Thyroid gland (tissue), 4 donors: ENCODE measurements at regions not wholly inside any gene's neighbourhood (a gene's known extent, or its start where the extent isn't known, plus 50 kb on each side); places are given as distances from the start of the nearest gene placed in this dataset.

ENCODE experiments used
- POLR2A ChIP-seq, 2 donors: fragments of 450-650 bp; IDR thresholded peaks; one replicate each; pipeline ENCODE4 v1.6.1; 2017; ENCODE audit warnings: antibody characterized with exemption in 2 of 2, mild to moderate bottlenecking in 2 of 2, moderate library complexity in 1 of 2
- TF ChIP-seq, protein P1 (sequence below), 6 experiments: fragments of 200-600 bp in 3 of 6; fragments of 450-650 bp in 3 of 6; sonication (generic) in 3 of 6; IDR thresholded peaks; one replicate each; pipeline ENCODE4 v1.5.1; 2016 to 2019; ENCODE audit warnings: antibody characterized with exemption in 6 of 6, mild to moderate bottlenecking in 2 of 6, inconsistent platforms in 1 of 6, moderate library complexity in 1 of 6

- TF ChIP-seq, protein P1, sequence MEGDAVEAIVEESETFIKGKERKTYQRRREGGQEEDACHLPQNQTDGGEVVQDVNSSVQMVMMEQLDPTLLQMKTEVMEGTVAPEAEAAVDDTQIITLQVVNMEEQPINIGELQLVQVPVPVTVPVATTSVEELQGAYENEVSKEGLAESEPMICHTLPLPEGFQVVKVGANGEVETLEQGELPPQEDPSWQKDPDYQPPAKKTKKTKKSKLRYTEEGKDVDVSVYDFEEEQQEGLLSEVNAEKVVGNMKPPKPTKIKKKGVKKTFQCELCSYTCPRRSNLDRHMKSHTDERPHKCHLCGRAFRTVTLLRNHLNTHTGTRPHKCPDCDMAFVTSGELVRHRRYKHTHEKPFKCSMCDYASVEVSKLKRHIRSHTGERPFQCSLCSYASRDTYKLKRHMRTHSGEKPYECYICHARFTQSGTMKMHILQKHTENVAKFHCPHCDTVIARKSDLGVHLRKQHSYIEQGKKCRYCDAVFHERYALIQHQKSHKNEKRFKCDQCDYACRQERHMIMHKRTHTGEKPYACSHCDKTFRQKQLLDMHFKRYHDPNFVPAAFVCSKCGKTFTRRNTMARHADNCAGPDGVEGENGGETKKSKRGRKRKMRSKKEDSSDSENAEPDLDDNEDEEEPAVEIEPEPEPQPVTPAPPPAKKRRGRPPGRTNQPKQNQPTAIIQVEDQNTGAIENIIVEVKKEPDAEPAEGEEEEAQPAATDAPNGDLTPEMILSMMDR (IDR thresholded peaks at IDR 0.05), result no peak
- no peak for TF ChIP-seq POLR2A (IDR thresholded peaks at IDR 0.05)
These were observed 109.0 kb upstream of the SMC2 start for GRCh38 chr9:103985077-103985476.
